GM12873 (cell line): ENCODE measurements at regions not wholly inside any gene's neighbourhood (a gene's known extent, or its start where the extent isn't known, plus 50 kb on each side); places are given as distances from the start of the nearest gene placed in this dataset.

Source experiments
- TF ChIP-seq, protein P1 (sequence below): IDR thresholded peaks from 2 replicates; pipeline ENCODE4 v1.5.1; 2012; ENCODE audit warnings: low read depth, mild to moderate bottlenecking, moderate library complexity, low read length, control low read depth; ENCODE audit not compliant: insufficient read depth; ENCODE audit errors: missing control alignments

- TF ChIP-seq, protein P1, sequence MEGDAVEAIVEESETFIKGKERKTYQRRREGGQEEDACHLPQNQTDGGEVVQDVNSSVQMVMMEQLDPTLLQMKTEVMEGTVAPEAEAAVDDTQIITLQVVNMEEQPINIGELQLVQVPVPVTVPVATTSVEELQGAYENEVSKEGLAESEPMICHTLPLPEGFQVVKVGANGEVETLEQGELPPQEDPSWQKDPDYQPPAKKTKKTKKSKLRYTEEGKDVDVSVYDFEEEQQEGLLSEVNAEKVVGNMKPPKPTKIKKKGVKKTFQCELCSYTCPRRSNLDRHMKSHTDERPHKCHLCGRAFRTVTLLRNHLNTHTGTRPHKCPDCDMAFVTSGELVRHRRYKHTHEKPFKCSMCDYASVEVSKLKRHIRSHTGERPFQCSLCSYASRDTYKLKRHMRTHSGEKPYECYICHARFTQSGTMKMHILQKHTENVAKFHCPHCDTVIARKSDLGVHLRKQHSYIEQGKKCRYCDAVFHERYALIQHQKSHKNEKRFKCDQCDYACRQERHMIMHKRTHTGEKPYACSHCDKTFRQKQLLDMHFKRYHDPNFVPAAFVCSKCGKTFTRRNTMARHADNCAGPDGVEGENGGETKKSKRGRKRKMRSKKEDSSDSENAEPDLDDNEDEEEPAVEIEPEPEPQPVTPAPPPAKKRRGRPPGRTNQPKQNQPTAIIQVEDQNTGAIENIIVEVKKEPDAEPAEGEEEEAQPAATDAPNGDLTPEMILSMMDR = no peak
These were observed 1303.2 kb upstream of the CELF4 start for GRCh38 chr18:38868757-38869156.

DNA sequence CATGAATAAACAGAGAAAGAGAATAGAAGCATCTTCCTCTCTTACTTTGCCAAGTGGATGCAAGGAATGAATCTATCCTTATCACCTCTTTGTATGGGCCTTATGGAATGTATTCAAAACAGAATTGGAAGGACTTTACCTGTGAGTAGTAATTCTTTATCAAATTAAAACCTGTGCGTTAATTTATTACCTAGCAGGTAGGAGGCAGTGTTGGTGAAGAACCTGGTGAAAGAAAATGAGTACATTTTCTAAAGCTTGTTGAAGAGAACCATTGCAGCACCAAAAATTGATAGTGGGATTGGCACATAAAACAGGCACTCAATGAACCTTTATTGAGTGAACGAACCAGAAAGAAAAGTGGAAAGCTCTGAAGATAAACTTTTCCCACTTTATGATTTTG is 1302.1 kb upstream of the CELF4 start:
- TF ChIP-seq, protein P1 = no peak

- TF ChIP-seq, protein P1 = no peak
These were observed 1285.9 kb upstream of the CELF4 start for GRCh38 chr18:38851526-38851925.

DNA sequence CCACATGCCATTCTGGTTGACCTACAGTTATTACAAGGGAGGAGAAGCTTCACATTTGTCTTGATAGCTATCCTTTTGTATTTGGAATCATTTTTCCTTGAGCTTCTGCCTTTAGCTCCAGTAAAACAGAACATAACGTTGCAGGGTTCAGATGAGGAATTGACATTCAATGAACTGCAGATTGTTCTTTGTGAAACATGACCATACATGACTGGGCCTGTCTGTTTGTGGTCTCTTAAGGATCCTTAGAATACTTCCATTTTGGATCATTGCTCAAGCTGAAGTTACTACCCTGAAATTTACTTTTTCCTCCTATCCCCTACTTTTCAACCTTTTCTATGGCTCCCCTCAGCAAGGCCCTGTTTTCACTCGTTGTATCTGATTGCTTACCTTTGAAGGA is 1281.7 kb upstream of the CELF4 start:
- TF ChIP-seq, protein P1 = no peak

DNA sequence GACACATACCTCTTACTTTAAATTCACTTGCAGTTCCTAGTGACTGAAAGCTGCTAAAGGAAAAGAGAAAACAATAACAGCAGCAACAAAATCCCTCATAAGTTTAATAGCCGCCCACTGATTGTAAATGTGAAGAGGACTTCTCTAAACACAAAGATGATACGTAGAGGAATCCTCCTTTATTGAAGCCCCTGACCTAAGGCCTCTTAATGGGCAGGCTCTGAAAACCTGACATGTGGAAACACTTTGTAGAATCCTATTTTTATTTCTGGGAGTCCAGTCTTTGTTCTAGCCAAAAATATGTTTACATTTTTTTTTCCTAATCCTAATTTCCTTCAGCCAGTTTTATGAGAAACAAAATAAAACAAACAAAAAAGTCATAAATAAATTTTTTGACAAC is 1277.7 kb upstream of the CELF4 start:
- TF ChIP-seq, protein P1 = no peak

GRCh38 chr18:38826247-38826646 is 1260.6 kb upstream of the CELF4 start:
- TF ChIP-seq, protein P1 = no peak

DNA sequence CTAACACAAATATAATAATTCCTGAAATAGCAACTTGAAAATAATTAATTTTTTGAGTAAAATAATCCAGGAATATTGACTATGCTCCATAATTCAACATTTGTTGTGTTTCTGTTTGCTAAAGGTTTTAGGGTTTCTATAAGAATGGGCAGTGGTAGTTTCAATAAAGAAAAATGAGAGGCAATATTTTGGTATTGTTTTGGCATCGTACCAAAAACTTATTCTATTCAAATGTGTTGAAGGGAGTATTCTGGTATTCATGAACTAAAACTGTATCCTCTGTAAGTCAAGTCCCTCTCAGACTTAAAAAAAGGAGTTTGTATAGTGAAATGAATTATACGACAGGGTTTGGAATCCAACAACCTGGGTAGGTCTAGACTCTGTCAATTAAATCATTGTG is 1245.6 kb upstream of the CELF4 start:
- TF ChIP-seq, protein P1 = no peak
